H1 (cell line): ENCODE measurements at regions not wholly inside any gene's neighbourhood (a gene's known extent, or its start where the extent isn't known, plus 50 kb on each side); places are given as distances from the start of the nearest gene placed in this dataset.

Source experiments
- CTCF ChIA-PET: fragments of 300-600 bp; sonication (Branson Sonifier 250); formaldehyde crosslinking; loops from one replicate; lab custom pipeline; 2021; ENCODE audit not compliant: partially characterized antibody; lab: Charles Lee
- POLR2A ChIA-PET: fragments of 300-600 bp; sonication (Branson Sonifier 250); formaldehyde crosslinking; loops from one replicate; lab custom pipeline; 2021; ENCODE audit warnings: inconsistent platforms; ENCODE audit not compliant: partially characterized antibody; lab: Charles Lee
- DNase-seq, 2 experiments: peaks; one replicate each; pipeline versions ENCODE4 v3.0.0 to v3.0.0-alpha.2; 2010 to 2022; ENCODE audit warnings: low spot score in 2 of 2, low read depth in 1 of 2, mixed read lengths in 1 of 2
- FAIRE-seq: peaks from 2 replicates; lab custom pipeline; 2011; peaks lifted over from hg19 to GRCh38; lab: Jason Lieb, UNC
- H2AFZ ChIP-seq: 2 replicates; pipeline ENCODE4 v1.8.1; 2012; ENCODE audit warnings: low read length, inconsistent platforms
- H2AK5ac ChIP-seq: 2 replicates; pipeline ENCODE4 v1.6.1; 2013; ENCODE audit warnings: low read depth, low read length
- H2BK120ac ChIP-seq: replicated peaks from 2 replicates; pipeline ENCODE3; 2013; ENCODE audit warnings: low read depth, low read length, inconsistent platforms
- H2BK12ac ChIP-seq: 2 replicates; pipeline ENCODE4 v1.6.1; 2013; ENCODE audit warnings: low read depth, low read length
- H2BK15ac ChIP-seq: 2 replicates; pipeline ENCODE4 v1.6.1; 2013; ENCODE audit warnings: low read length
- H2BK20ac ChIP-seq: 2 replicates; pipeline ENCODE4 v1.6.1; 2013; ENCODE audit warnings: low read length
- H2BK5ac ChIP-seq: 2 replicates; pipeline ENCODE4 v1.6.1; 2013; ENCODE audit warnings: low read depth, low read length
- H3K14ac ChIP-seq: 2 replicates; pipeline ENCODE4 v1.6.1; 2013; ENCODE audit warnings: inconsistent platforms; ENCODE audit not compliant: insufficient read length
- H3K18ac ChIP-seq: 2 replicates; pipeline ENCODE4 v1.6.1; 2013; ENCODE audit warnings: low read length; ENCODE audit errors: extremely low read depth
- H3K23ac ChIP-seq: 2 replicates; pipeline ENCODE4 v1.6.1; 2013; ENCODE audit warnings: inconsistent platforms; ENCODE audit not compliant: insufficient read length
- H3K23me2 ChIP-seq: 2 replicates; pipeline ENCODE4 v1.6.1; 2013; ENCODE audit warnings: low read depth, low read length
- H3K27ac ChIP-seq: 2 replicates; pipeline ENCODE4 v1.6.1; 2011; ENCODE audit warnings: low read depth, low read length, inconsistent platforms
- H3K27me3 ChIP-seq, 4 experiments: replicated peaks in 1 of 4; 1 replicate in 1 of 4; 2 replicates in 3 of 4; pipeline versions ENCODE4 v1.6.1 to v1.8.1; 2011 to 2013; ENCODE audit warnings: low read length in 3 of 4, mild to moderate bottlenecking in 3 of 4, inconsistent platforms in 2 of 4, mixed read lengths in 2 of 4, moderate library complexity in 1 of 4; ENCODE audit not compliant: control insufficient read depth in 3 of 4, insufficient read depth in 3 of 4; ENCODE audit errors: extremely low read depth in 1 of 4
- H3K36me3 ChIP-seq, 4 experiments: 2 replicates each; pipeline versions ENCODE4 v1.6.1 to v1.8.1; 2011 to 2013; ENCODE audit warnings: mild to moderate bottlenecking in 4 of 4, low read length in 3 of 4, moderate library complexity in 2 of 4, control low read depth in 1 of 4, inconsistent platforms in 1 of 4; ENCODE audit not compliant: insufficient read depth in 4 of 4, control insufficient read depth in 2 of 4
- H3K4ac ChIP-seq: replicated peaks from 2 replicates; pipeline ENCODE3; 2013; ENCODE audit warnings: low read length, low read depth, mixed read lengths, inconsistent platforms; ENCODE audit not compliant: insufficient read length
- H3K4me1 ChIP-seq, 4 experiments: replicated peaks in 1 of 4; 1 replicate in 1 of 4; 2 replicates in 3 of 4; pipeline versions ENCODE4 v1.6.1 to v1.8.1; 2011 to 2013; ENCODE audit warnings: low read length in 3 of 4, inconsistent platforms in 2 of 4, mixed read lengths in 1 of 4; ENCODE audit not compliant: insufficient read depth in 4 of 4, control insufficient read depth in 3 of 4
- H3K4me2 ChIP-seq, 2 experiments: 2 replicates each; pipeline versions ENCODE4 v1.6.1 to v1.8.1; 2011 to 2013; ENCODE audit warnings: low read depth in 2 of 2, low read length in 2 of 2, control low read depth in 1 of 2, inconsistent platforms in 1 of 2, mild to moderate bottlenecking in 1 of 2; ENCODE audit not compliant: insufficient read depth in 1 of 2
- H3K4me3 ChIP-seq, 4 experiments: fragments of 200-600, 300-600 bp in 1 of 4; sonication (generic), shearing (Covaris generic), sonication (Bioruptor Twin) in 1 of 4; 2 replicates each; pipeline versions ENCODE4 v1.5.1 to v1.8.1; 2011 to 2016; ENCODE audit warnings: low read length in 4 of 4, low read depth in 3 of 4, control low read depth in 2 of 4, inconsistent platforms in 2 of 4, mild to moderate bottlenecking in 2 of 4, mixed read lengths in 1 of 4, moderate library complexity in 1 of 4; ENCODE audit not compliant: insufficient read depth in 2 of 4; ENCODE audit errors: extremely low read depth in 1 of 4
- H3K56ac ChIP-seq: replicated peaks from 2 replicates; pipeline ENCODE3; 2013; ENCODE audit warnings: low read depth, mild to moderate bottlenecking, mixed read lengths, low read length, inconsistent platforms; ENCODE audit not compliant: insufficient read length
- H3K79me1 ChIP-seq: 2 replicates; pipeline ENCODE4 v1.6.1; 2013; ENCODE audit warnings: low read depth, low read length, control low read depth
- H3K79me2 ChIP-seq, 2 experiments: 2 replicates each; pipeline versions ENCODE4 v1.6.1 to v1.8.1; 2012 to 2013; ENCODE audit warnings: low read length in 2 of 2, mild to moderate bottlenecking in 2 of 2, inconsistent platforms in 1 of 2; ENCODE audit not compliant: insufficient read depth in 2 of 2, control insufficient read depth in 1 of 2
- H3K9ac ChIP-seq, 4 experiments: replicated peaks in 1 of 4; 1 replicate in 1 of 4; 2 replicates in 3 of 4; pipeline versions ENCODE4 v1.6.1 to v1.8.1; 2011 to 2013; ENCODE audit warnings: low read depth in 3 of 4, low read length in 3 of 4, control low read depth in 2 of 4, mild to moderate bottlenecking in 2 of 4, moderate library complexity in 2 of 4, inconsistent platforms in 1 of 4; ENCODE audit errors: extremely low read depth in 1 of 4
- H3K9me3 ChIP-seq, 2 experiments: 2 replicates each; pipeline versions ENCODE4 v1.6.1 to v1.8.1; 2012 to 2013; ENCODE audit warnings: mild to moderate bottlenecking in 2 of 2, moderate library complexity in 2 of 2, control low read depth in 1 of 2, inconsistent platforms in 1 of 2, low read depth in 1 of 2, low read length in 1 of 2, mixed read lengths in 1 of 2; ENCODE audit not compliant: insufficient read depth in 2 of 2
- H4K20me1 ChIP-seq, 2 experiments: replicated peaks in 1 of 2; 2 replicates each; pipeline versions ENCODE3 to v1.8.1; 2011 to 2013; ENCODE audit warnings: inconsistent platforms in 2 of 2, low read length in 2 of 2, mild to moderate bottlenecking in 1 of 2; ENCODE audit not compliant: insufficient read depth in 2 of 2, control insufficient read depth in 1 of 2
- H4K5ac ChIP-seq: 2 replicates; pipeline ENCODE4 v1.6.1; 2013; ENCODE audit warnings: low read length, low read depth, mixed read lengths, inconsistent platforms; ENCODE audit not compliant: insufficient read length
- H4K8ac ChIP-seq: 2 replicates; pipeline ENCODE4 v1.8.0; 2013; ENCODE audit warnings: mild to moderate bottlenecking, moderate library complexity, low read length, inconsistent platforms; ENCODE audit not compliant: insufficient read depth; ENCODE audit errors: extremely low read depth
- H4K91ac ChIP-seq: replicated peaks from 2 replicates; pipeline ENCODE3; 2013; ENCODE audit warnings: low read length, mixed read lengths, inconsistent platforms; ENCODE audit not compliant: insufficient read length
- TF ChIP-seq, protein P1 (sequence below): IDR thresholded peaks from 2 replicates; pipeline ENCODE4 v1.6.1; 2011; ENCODE audit warnings: low read depth, mild to moderate bottlenecking, low read length; ENCODE audit not compliant: insufficient read depth

DNA sequence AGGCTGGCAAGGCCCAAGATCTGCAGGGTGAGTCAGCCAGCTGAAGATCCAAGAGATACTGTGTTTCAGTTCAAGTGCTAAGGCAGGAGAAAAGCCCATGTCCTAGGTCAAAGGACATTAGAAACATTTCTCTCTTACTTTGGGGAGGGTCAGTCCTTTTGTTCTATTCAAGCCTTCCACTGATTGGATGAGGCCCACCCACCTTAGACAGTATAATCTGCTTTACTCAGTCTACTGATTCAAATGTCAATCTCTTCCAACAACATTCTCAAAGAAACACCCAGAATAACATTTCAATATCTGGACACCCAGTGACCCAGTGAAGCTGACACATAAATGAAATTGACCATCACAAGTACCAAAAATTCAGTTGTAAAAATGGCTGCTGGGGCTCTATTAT lies 367.8 kb upstream of the ZP4 start:
- Histone ChIP-seq H3K79me2 (no peaks in the 10 kb centered on the region), H2BK12ac (no peak overlapping the region), H3K4me1 (peaks cover 0 to 6% (median 2%) of the 10 kb centered on the region in 4 experiments; a peak in 3 of 7 replicates), H2AK5ac (no peak overlapping the region), H3K4me2 (no peak overlapping the region), H4K20me1 (no peaks in the 10 kb centered on the region), H3K23ac (no peak overlapping the region), H3K9me3 (no peaks in the 10 kb centered on the region), H3K9ac (no peak overlapping the region), H3K56ac (no peak overlapping the region), H3K27ac (no peak overlapping the region), H3K4ac (no peak overlapping the region), H3K36me3 (no peaks in the 10 kb centered on the region), H3K4me3 (no peak overlapping the region), H3K14ac (no peak overlapping the region), H3K27me3 (no peaks in the 10 kb centered on the region), H4K91ac (no peak overlapping the region), H2BK15ac (no peak overlapping the region), H2BK20ac (no peak overlapping the region), H3K79me1 (no peaks in the 10 kb centered on the region), H2BK5ac (no peak overlapping the region), H3K23me2 (no peaks in the 10 kb centered on the region), H2BK120ac (no peak overlapping the region), H4K8ac (no peak overlapping the region), H3K18ac (no peak overlapping the region), H2AFZ (no peak overlapping the region), H4K5ac (no peak overlapping the region)
- DNase-seq, result no peak
- ChIA-PET POLR2A (no interaction called here), CTCF (interaction anchor here (0.6 to 0.9 kb wide), 4 partner anchors 27 to 486 kb away, joined by 3 to 4 read pairs (median 3); no protein-coding TSS in a partner anchor)
- TF ChIP-seq, protein P1, sequence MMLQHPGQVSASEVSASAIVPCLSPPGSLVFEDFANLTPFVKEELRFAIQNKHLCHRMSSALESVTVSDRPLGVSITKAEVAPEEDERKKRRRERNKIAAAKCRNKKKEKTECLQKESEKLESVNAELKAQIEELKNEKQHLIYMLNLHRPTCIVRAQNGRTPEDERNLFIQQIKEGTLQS, result no peak
- no peak for FAIRE-seq
